ENCODE measurements at regions not wholly inside any gene's neighbourhood (a gene's known extent, or its start where the extent isn't known, plus 50 kb on each side); places are given as distances from the start of the nearest gene placed in this dataset.

GRCh38 chr6:124903797-124904196 lies 58.4 kb upstream of the RNF217 start:
- Histone ChIP-seq H3K9me3 (no peaks in the 10 kb centered on the region), H3K4me1 (no peaks in the 10 kb centered on the region), H3K4me3 (no peak overlapping the region), H3K36me3 (no peaks in the 10 kb centered on the region), H3K27ac (no peak overlapping the region), H3K27me3 (no peaks in the 10 kb centered on the region)
- no peak for DNase-seq
- no peak for TF ChIP-seq CTCF (IDR thresholded peaks at IDR 0.05)
- intact Hi-C loops (cut with DNase I; ENCODE audit: low total_unique reads) = no loop called here

DNA sequence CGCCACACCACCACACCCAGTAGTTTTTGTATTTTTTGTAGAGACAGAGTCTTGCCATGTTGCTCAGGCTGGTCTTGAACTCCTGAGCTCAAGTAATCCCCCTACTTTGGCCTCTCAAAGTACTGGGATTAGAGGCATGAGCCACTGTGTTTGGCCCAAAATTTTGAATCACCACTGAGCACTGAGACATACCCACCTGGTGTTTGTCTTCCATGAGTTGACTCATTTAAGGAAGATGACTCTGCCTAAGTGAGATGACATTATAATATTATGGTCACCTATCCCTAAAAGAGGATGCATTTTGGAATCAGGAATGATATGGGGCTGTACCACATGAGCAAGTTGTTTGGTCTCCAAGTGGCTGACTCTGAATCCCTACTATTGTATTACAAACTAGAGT lies 54.6 kb upstream of the RNF217 start:
- intact Hi-C loops (cut with DNase I; ENCODE audit: low total_unique reads) = no loop called here
- no peak for DNase-seq
- Histone ChIP-seq H3K27ac (no peak overlapping the region), H3K27me3 (no peaks in the 10 kb centered on the region), H3K4me1 (no peaks in the 10 kb centered on the region), H3K4me3 (no peak overlapping the region), H3K9me3 (no peaks in the 10 kb centered on the region), H3K36me3 (no peaks in the 10 kb centered on the region)
- no peak for TF ChIP-seq CTCF (IDR thresholded peaks at IDR 0.05)
